OCI-LY1 (cell line): ENCODE measurements at regions not wholly inside any gene's neighbourhood (a gene's known extent, or its start where the extent isn't known, plus 50 kb on each side); places are given as distances from the start of the nearest gene placed in this dataset.

Experiments used
- EZH2 ChIP-seq: fragments of 200-600 bp; sonication (generic), shearing (Covaris generic); IDR thresholded peaks from 2 replicates; pipeline ENCODE4 v1.8.0; 2017; ENCODE audit warnings: borderline replicate concordance, mixed run types, mild to moderate bottlenecking, antibody characterized with exemption, low read length, moderate library complexity, mixed read lengths
- TF ChIP-seq, protein P1 (sequence below): fragments of 200-600 bp; sonication (generic), shearing (Covaris generic); IDR thresholded peaks from 2 replicates; pipeline ENCODE4 v1.5.1; 2017; ENCODE audit warnings: mild to moderate bottlenecking, antibody characterized with exemption, low read length, moderate library complexity, mixed read lengths

DNA sequence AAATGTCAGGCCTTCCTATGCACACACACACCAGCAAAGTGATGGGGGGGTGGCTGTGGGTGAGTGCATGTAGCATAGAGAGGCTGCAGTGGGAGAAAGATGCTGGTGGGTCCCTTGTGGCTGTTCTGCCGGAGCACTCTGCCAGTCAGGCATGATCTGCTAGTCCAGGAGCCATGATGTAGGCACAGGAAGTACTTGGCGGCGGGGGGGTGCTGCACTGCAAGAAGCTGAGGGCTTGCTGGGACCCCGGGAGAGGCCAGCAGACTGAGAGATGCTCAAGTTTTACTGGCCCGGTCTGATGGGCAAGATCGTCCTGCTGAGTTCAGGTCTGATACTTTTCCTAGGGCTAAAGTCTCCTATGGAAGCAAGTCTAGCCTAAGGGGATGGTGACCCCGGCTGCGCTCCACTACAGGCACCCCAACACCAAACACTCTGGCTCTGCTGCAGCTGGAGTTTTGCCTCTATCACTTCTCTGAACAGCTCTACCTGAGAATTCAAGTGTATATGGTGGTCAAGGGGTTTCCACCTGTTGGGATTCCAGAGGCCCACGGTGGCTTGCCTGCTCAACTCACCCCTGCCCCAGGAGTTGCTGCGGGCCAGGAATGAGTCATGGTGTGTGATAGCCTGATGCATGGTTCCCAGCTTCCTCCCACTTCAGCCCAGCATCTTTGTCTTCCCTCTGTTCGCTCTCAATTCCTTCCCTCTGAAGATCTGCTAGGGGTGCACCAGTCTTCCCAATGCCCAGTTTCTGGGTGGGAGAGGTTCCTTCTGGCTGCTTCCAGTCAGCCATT is 971.8 kb upstream of the ADGRB3 start:
- TF ChIP-seq, protein P1, sequence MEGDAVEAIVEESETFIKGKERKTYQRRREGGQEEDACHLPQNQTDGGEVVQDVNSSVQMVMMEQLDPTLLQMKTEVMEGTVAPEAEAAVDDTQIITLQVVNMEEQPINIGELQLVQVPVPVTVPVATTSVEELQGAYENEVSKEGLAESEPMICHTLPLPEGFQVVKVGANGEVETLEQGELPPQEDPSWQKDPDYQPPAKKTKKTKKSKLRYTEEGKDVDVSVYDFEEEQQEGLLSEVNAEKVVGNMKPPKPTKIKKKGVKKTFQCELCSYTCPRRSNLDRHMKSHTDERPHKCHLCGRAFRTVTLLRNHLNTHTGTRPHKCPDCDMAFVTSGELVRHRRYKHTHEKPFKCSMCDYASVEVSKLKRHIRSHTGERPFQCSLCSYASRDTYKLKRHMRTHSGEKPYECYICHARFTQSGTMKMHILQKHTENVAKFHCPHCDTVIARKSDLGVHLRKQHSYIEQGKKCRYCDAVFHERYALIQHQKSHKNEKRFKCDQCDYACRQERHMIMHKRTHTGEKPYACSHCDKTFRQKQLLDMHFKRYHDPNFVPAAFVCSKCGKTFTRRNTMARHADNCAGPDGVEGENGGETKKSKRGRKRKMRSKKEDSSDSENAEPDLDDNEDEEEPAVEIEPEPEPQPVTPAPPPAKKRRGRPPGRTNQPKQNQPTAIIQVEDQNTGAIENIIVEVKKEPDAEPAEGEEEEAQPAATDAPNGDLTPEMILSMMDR: no peak
- no peak for TF ChIP-seq EZH2
